Endothelial cell of umbilical vein (primary cell): ENCODE measurements at regions not wholly inside any gene's neighbourhood (a gene's known extent, or its start where the extent isn't known, plus 50 kb on each side); places are given as distances from the start of the nearest gene placed in this dataset.

Experiments
- BruUV-seq: library from RNA; stranded (reverse); fragments of 400-500 nt; replicated peaks from 2 replicates; lab custom pipeline; 2021; lab: Mats Ljungman, UMichigan
- CTCF ChIA-PET: fragments of 300-600, 350-600 bp; sonication (Branson Sonifier 250); formaldehyde crosslinking; loops from one replicate; lab custom pipeline; 2021; ENCODE audit warnings: antibody characterized with exemption, inconsistent platforms; lab: Charles Lee
- POLR2A ChIA-PET: fragments of 300-600, 350-600 bp; sonication (Branson Sonifier 250); formaldehyde crosslinking; loops from one replicate; lab custom pipeline; 2021; ENCODE audit warnings: antibody characterized with exemption, inconsistent platforms; lab: Charles Lee
- DNase-seq: peaks from one replicate; pipeline ENCODE4 v3.0.0-alpha.2; 2011; ENCODE audit warnings: low read depth, low spot score
- FAIRE-seq: peaks from 2 replicates; lab custom pipeline; 2011; peaks lifted over from hg19 to GRCh38; lab: Jason Lieb, UNC
- H2AFZ ChIP-seq: 2 replicates; pipeline ENCODE4 v1.6.0; 2012; ENCODE audit warnings: low read depth, low read length, control low read depth, inconsistent platforms
- H3K27ac ChIP-seq: 2 replicates; pipeline ENCODE4 v1.5.1; 2011; ENCODE audit warnings: low read depth, mild to moderate bottlenecking, control low read depth, low read length, moderate library complexity; ENCODE audit not compliant: insufficient read depth
- H3K27me3 ChIP-seq, 2 experiments: 2 replicates each; pipeline versions ENCODE4 v1.6.0 to v1.6.1; 2011; ENCODE audit warnings: low read length in 2 of 2, mixed read lengths in 1 of 2; ENCODE audit not compliant: control insufficient read depth in 2 of 2, insufficient read depth in 2 of 2
- H3K36me3 ChIP-seq, 2 experiments: 2 replicates in 1 of 2; 3 replicates in 1 of 2; pipeline ENCODE4 v1.5.1; 2011; ENCODE audit warnings: low read length in 2 of 2, mild to moderate bottlenecking in 1 of 2, moderate library complexity in 1 of 2; ENCODE audit not compliant: control insufficient read depth in 2 of 2, insufficient read depth in 2 of 2; ENCODE audit errors: extremely low read depth in 1 of 2
- H3K4me1 ChIP-seq: 3 replicates; pipeline ENCODE4 v1.5.1; 2011; ENCODE audit warnings: mild to moderate bottlenecking, low read length; ENCODE audit not compliant: control insufficient read depth, insufficient read depth; ENCODE audit errors: extremely low read depth
- H3K4me2 ChIP-seq: 2 replicates; pipeline ENCODE4 v1.6.1; 2011; ENCODE audit warnings: low read length, control low read depth, mixed read lengths; ENCODE audit not compliant: insufficient read depth
- H3K4me3 ChIP-seq, 3 experiments: fragments of 200-600 bp in 1 of 3; sonication (generic), shearing (Covaris generic) in 1 of 3; replicated peaks in 1 of 3; 2 replicates each; pipeline ENCODE4 v1.5.1; 2011 to 2016; ENCODE audit warnings: control low read depth in 3 of 3, low read length in 3 of 3, mild to moderate bottlenecking in 2 of 3, inconsistent platforms in 1 of 3, low read depth in 1 of 3, moderate library complexity in 1 of 3; ENCODE audit not compliant: insufficient read depth in 1 of 3
- H3K79me2 ChIP-seq: 2 replicates; pipeline ENCODE4 v1.6.0; 2012; ENCODE audit warnings: low read length, inconsistent platforms; ENCODE audit not compliant: control insufficient read depth, insufficient read depth
- H3K9ac ChIP-seq: replicated peaks from 2 replicates; pipeline ENCODE3; 2011; ENCODE audit warnings: low read length, control low read depth; ENCODE audit not compliant: insufficient read depth; ENCODE audit errors: extremely low read depth
- H3K9me1 ChIP-seq: replicated peaks from 3 replicates; pipeline ENCODE4 v1.6.0; 2011; ENCODE audit warnings: mild to moderate bottlenecking, low read length; ENCODE audit not compliant: control insufficient read depth, insufficient read depth; ENCODE audit errors: extremely low read depth
- H3K9me3 ChIP-seq: replicated peaks from 2 replicates; pipeline ENCODE4 v1.5.1; 2012; ENCODE audit warnings: low read length, inconsistent platforms; ENCODE audit not compliant: control insufficient read depth, insufficient read depth
- H4K20me1 ChIP-seq: replicated peaks from 2 replicates; pipeline ENCODE3; 2011; ENCODE audit warnings: mild to moderate bottlenecking, low read length; ENCODE audit not compliant: control insufficient read depth, insufficient read depth; ENCODE audit errors: extremely low read depth
- CTCF ChIP-seq, 2 donors: IDR thresholded peaks; 1 replicate in 1 of 2; 2 replicates in 1 of 2; pipeline ENCODE4 v1.5.1; 2011; ENCODE audit warnings: low read length in 2 of 2, mild to moderate bottlenecking in 2 of 2, moderate library complexity in 2 of 2, control low read depth in 1 of 2, inconsistent platforms in 1 of 2, low read depth in 1 of 2; ENCODE audit not compliant: insufficient read depth in 1 of 2; ENCODE audit errors: extremely low read depth in 1 of 2
- EZH2 ChIP-seq: IDR thresholded peaks from 2 replicates; pipeline ENCODE4 v1.6.1; 2012; ENCODE audit warnings: borderline replicate concordance, low read depth, mild to moderate bottlenecking, moderate library complexity, low read length, inconsistent platforms; ENCODE audit not compliant: severe bottlenecking
- FOS ChIP-seq: IDR thresholded peaks from 2 replicates; pipeline ENCODE4 v1.6.1; 2011; ENCODE audit warnings: mild to moderate bottlenecking, low read length, moderate library complexity, borderline replicate concordance; ENCODE audit not compliant: insufficient read depth
- GATA2 ChIP-seq: IDR thresholded peaks from 2 replicates; pipeline ENCODE4 v1.7.0; 2011; ENCODE audit warnings: low read depth, mild to moderate bottlenecking, moderate library complexity, mixed read lengths, low read length; ENCODE audit not compliant: insufficient read length, insufficient read depth
- JUN ChIP-seq: IDR thresholded peaks from 2 replicates; pipeline ENCODE4 v1.6.1; 2011; ENCODE audit warnings: borderline replicate concordance, low read depth; ENCODE audit not compliant: insufficient read length, insufficient read depth
- MAX ChIP-seq: IDR thresholded peaks from 2 replicates; pipeline ENCODE4 v1.6.1; 2011; ENCODE audit not compliant: insufficient read depth, insufficient read length
- MYC ChIP-seq: IDR thresholded peaks from one replicate; pipeline ENCODE4 v1.6.1; 2011; ENCODE audit warnings: mild to moderate bottlenecking, low read depth, low read length
- POLR2A ChIP-seq: IDR thresholded peaks from 2 replicates; pipeline ENCODE4 v1.6.1; 2012; ENCODE audit warnings: low read depth, mild to moderate bottlenecking, control low read depth, low read length
- POLR2AphosphoS5 ChIP-seq: IDR thresholded peaks from 2 replicates; pipeline ENCODE4 v1.6.1; 2012; ENCODE audit warnings: low read depth, mild to moderate bottlenecking, control low read depth, low read length, moderate library complexity; ENCODE audit not compliant: insufficient read depth
- dilution Hi-C: fragments of 300-500 bp; cut with MboI; formaldehyde crosslinking; loops from one replicate; pipeline ENCODE4 v1.15.0; 2019; ENCODE audit warnings: low sequenced_read_pairs; ENCODE audit not compliant: extremely low pct_ligation_motif_present
- intact Hi-C: fragments of 100-400 bp; cut with micrococcal nuclease; formaldehyde crosslinking; loops from one replicate; pipeline ENCODE4 v1.10.0; 2022

- Histone ChIP-seq H3K9ac (no peak overlapping the region), H3K36me3 (no peaks in the 10 kb centered on the region), H3K27ac (no peak overlapping the region), H3K4me1 (no peaks in the 10 kb centered on the region), H3K9me3 (no peaks in the 10 kb centered on the region), H4K20me1 (no peaks in the 10 kb centered on the region), H3K27me3 (no peaks in the 10 kb centered on the region), H3K79me2 (no peaks in the 10 kb centered on the region), H3K4me2 (no peak overlapping the region), H2AFZ (no peak overlapping the region), H3K9me1 (no peaks in the 10 kb centered on the region), H3K4me3 (no peak overlapping the region)
- DNase-seq (no peak), FAIRE-seq (no peak)
- TF ChIP-seq POLR2A (no peak), MAX (no peak), CTCF (IDR thresholded peaks at IDR 0.05; ENCODE audit: extremely low read depth in 1 of 2, insufficient read depth in 1 of 2, low read depth in 1 of 2, low read length in 2 of 2) (no peak), POLR2AphosphoS5 (no peak), JUN (no peak), GATA2 (no peak), FOS (no peak), MYC (no peak), EZH2 (no peak)
- ChIA-PET POLR2A (no interaction called here), CTCF (no interaction called here)
- dilution Hi-C loops (no loop called here), intact Hi-C loops (no loop called here)
- no TSS peak for BruUV-seq
Measured at GRCh38 chr11:115630214-115630613, 126.0 kb upstream of the CADM1 start.
